CD4-positive, CD25-positive, alpha-beta regulatory T cell (primary cell): ENCODE measurements at regions not wholly inside any gene's neighbourhood (a gene's known extent, or its start where the extent isn't known, plus 50 kb on each side); places are given as distances from the start of the nearest gene placed in this dataset.

Source experiments
- ATAC-seq, 2 donors: fragments of 150-1000 bp; cut with Tn5 transposase; one replicate each; pipeline ENCODE4 v1.10.0; 2021; ENCODE audit warnings: low read depth in 2 of 2, moderate number of reproducible peaks in 2 of 2, moderate library complexity in 1 of 2
- DNase-seq, 3 donors: peaks; one replicate each; pipeline versions ENCODE4 v3.0.0 to v3.0.0-alpha.2; 2012 to 2022; ENCODE audit warnings: mixed read lengths in 1 of 3
- H3K27ac ChIP-seq: one replicate; pipeline ENCODE4 v1.7.0; 2013; ENCODE audit warnings: mild to moderate bottlenecking, low read length; ENCODE audit not compliant: insufficient read depth, poor library complexity, severe bottlenecking
- H3K27me3 ChIP-seq: one replicate; pipeline ENCODE4 v1.7.0; 2013; ENCODE audit warnings: low read length; ENCODE audit not compliant: control insufficient read depth, insufficient read depth
- H3K36me3 ChIP-seq: one replicate; pipeline ENCODE4 v1.7.0; 2013; ENCODE audit warnings: mild to moderate bottlenecking, low read length, moderate library complexity; ENCODE audit not compliant: control insufficient read depth, insufficient read depth
- H3K4me1 ChIP-seq: 2 replicates; pipeline ENCODE4 v1.7.0; 2013; ENCODE audit warnings: mild to moderate bottlenecking, low read length; ENCODE audit not compliant: insufficient read depth, control insufficient read depth, poor library complexity, severe bottlenecking
- H3K4me3 ChIP-seq: one replicate; pipeline ENCODE4 v1.7.0; 2013; ENCODE audit warnings: low read depth, mild to moderate bottlenecking, low read length, moderate library complexity
- H3K9me3 ChIP-seq, 2 experiments: 1 replicate in 1 of 2; 2 replicates in 1 of 2; pipeline ENCODE4 v1.7.0; 2013; ENCODE audit warnings: low read length in 2 of 2, mild to moderate bottlenecking in 1 of 2, moderate library complexity in 1 of 2; ENCODE audit not compliant: control insufficient read depth in 2 of 2
- H3K27ac Mint-ChIP-seq, 3 donors: one replicate each; pipeline ENCODE4 v1.8.0; 2020 to 2022; ENCODE audit warnings: mild to moderate bottlenecking in 3 of 3, mixed read lengths in 3 of 3, moderate library complexity in 2 of 3
- H3K27me3 Mint-ChIP-seq: one replicate; pipeline ENCODE4 v1.8.0; 2022; ENCODE audit warnings: mild to moderate bottlenecking, mixed read lengths
- H3K36me3 Mint-ChIP-seq: one replicate; pipeline ENCODE4 v1.8.0; 2020; ENCODE audit warnings: mixed read lengths
- H3K4me1 Mint-ChIP-seq, 4 donors: one replicate each; pipeline ENCODE4 v1.8.0; 2020 to 2022; ENCODE audit warnings: mixed read lengths in 4 of 4, mild to moderate bottlenecking in 1 of 4
- H3K4me3 Mint-ChIP-seq, 4 donors: one replicate each; pipeline ENCODE4 v1.8.0; 2020 to 2022; ENCODE audit warnings: mild to moderate bottlenecking in 4 of 4, mixed read lengths in 4 of 4, moderate library complexity in 3 of 4
- H3K9me3 Mint-ChIP-seq, 7 donors: one replicate each; pipeline ENCODE4 v1.8.0; 2020 to 2022; ENCODE audit warnings: mixed read lengths in 7 of 7, mild to moderate bottlenecking in 3 of 7, moderate library complexity in 2 of 7

DNA sequence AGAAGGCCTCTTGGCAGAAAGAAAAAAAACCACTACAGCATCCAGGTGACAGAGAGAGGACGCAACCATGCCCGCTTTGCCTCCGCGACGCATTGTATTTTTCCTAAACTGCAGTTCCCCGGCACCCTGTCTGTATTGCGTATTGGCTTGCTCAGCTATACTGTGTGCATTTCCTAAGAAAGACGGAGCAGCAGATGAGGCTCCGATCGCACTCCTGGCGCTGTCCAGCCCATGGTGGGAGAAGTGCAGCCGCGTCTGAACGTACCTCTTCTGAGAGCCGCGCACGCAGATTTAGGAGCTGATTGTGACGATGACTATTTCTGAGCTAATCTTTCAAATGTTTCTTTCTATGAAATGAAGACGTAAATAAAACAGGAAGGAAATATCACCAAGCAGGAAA, 366.5 kb downstream of the IRX1 start:
- Mint-ChIP-seq H3K9me3 (peaks cover 0 to 15% (median 11%) of the 10 kb centered on the region in 7 donors), H3K4me1 (no peaks in the 10 kb centered on the region), H3K36me3 (no peaks in the 10 kb centered on the region), H3K27me3 (no peaks in the 10 kb centered on the region), H3K27ac (no peak overlapping the region), H3K4me3 (no peak overlapping the region)
- peaks cover 0 to 3% of the 10 kb centered on the region in 2 experiments for H3K9me3 ChIP-seq
- DNase-seq (no peak), ATAC-seq (no peak)
- H3K4me3 ChIP-seq, result no peak overlapping the region
- H3K4me1 ChIP-seq, result no peaks in the 10 kb centered on the region
- H3K36me3 ChIP-seq, result no peaks in the 10 kb centered on the region
- H3K27ac ChIP-seq, result no peak overlapping the region
- no peaks in the 10 kb centered on the region for H3K27me3 ChIP-seq

DNA sequence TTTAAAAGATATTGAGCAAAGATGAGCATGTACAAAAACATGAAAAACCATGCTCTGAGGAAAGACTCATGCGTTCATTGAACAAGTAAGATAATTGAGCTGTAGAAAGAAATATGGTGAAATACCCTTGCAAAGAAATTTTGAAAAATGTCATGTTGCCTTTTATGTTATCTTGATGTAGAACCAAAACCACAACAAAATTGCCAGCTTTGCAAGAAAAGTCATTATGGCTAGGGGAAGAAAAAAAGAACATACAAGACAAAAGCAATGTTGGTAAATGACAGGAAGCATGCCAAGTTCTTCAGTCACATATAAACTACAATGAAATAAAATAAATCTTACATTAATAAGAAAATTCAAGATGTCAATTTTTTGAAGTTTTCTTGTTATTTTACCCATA, 368.0 kb downstream of the IRX1 start:
- no peak overlapping the region for H3K27ac Mint-ChIP-seq
- Histone ChIP-seq H3K36me3 (no peaks in the 10 kb centered on the region), H3K27ac (no peak overlapping the region), H3K4me3 (no peak overlapping the region), H3K9me3 (peaks cover 0 to 3% of the 10 kb centered on the region in 2 experiments), H3K27me3 (no peaks in the 10 kb centered on the region), H3K4me1 (no peaks in the 10 kb centered on the region)
- H3K36me3 Mint-ChIP-seq, result no peaks in the 10 kb centered on the region
- DNase-seq (no peak), ATAC-seq (no peak)
- peaks cover 0 to 18% (median 10%) of the 10 kb centered on the region in 7 donors for H3K9me3 Mint-ChIP-seq
- no peaks in the 10 kb centered on the region for H3K4me1 Mint-ChIP-seq
- H3K27me3 Mint-ChIP-seq, result no peaks in the 10 kb centered on the region
- H3K4me3 Mint-ChIP-seq, result no peak overlapping the region

DNA sequence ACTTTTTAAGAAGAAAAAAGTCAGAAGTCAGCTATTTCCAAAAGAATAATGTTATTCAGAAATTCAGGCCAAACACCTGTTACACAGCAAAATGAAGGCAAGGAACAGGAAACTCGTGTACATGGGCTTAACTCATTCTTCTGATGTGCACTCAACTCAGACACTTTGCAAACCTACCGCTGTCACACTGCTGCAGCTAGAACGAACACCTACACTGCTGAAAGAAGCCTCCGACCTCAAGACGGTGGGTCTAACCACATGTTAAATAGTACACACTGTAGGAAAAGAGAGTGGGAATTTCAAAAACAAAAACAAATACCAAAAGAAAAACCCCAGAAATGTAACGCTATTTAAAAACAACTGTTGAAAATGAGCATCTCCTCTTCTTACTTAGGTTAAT, 384.5 kb downstream of the IRX1 start:
- Histone ChIP-seq H3K4me3 (no peak overlapping the region), H3K27ac (no peak overlapping the region), H3K36me3 (no peaks in the 10 kb centered on the region), H3K27me3 (no peaks in the 10 kb centered on the region), H3K9me3 (peaks cover 2 to 6% of the 10 kb centered on the region in 2 experiments), H3K4me1 (no peaks in the 10 kb centered on the region)
- Mint-ChIP-seq H3K36me3 (no peaks in the 10 kb centered on the region), H3K4me3 (no peak overlapping the region), H3K27ac (no peak overlapping the region), H3K27me3 (no peaks in the 10 kb centered on the region), H3K9me3 (peaks cover 0 to 13% (median 4%) of the 10 kb centered on the region in 7 donors), H3K4me1 (no peaks in the 10 kb centered on the region)
- no peak for DNase-seq
- no peak for ATAC-seq

DNA sequence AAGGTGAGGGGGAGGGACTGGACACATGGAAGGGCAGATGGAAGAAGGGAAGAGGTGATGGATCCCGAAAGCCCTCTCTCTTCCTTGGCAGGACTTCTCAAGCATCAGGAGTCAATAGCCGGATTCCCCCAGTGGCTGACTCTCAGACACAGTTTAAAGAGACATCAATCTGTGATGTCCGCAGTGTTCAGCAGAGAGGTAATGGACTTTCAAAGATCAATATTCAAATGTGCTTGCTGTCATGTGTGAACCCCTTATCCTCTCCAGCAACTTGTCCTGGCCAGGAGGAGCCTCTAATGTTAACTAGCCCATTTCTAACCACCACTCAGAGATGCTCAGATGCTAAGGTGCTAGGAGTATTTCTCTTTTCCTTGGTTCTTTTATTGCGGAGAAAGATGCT, 392.2 kb downstream of the IRX1 start:
- DNase-seq, result no peak
- Mint-ChIP-seq H3K4me1 (no peaks in the 10 kb centered on the region), H3K27ac (no peak overlapping the region), H3K27me3 (no peaks in the 10 kb centered on the region), H3K9me3 (peaks cover 0 to 15% (median 5%) of the 10 kb centered on the region in 7 donors), H3K36me3 (no peaks in the 10 kb centered on the region), H3K4me3 (no peak overlapping the region)
- Histone ChIP-seq H3K27me3 (no peaks in the 10 kb centered on the region), H3K36me3 (no peaks in the 10 kb centered on the region), H3K4me1 (no peaks in the 10 kb centered on the region), H3K27ac (no peak overlapping the region), H3K4me3 (no peak overlapping the region), H3K9me3 (no peaks in the 10 kb centered on the region)
- ATAC-seq, result no peak

DNA sequence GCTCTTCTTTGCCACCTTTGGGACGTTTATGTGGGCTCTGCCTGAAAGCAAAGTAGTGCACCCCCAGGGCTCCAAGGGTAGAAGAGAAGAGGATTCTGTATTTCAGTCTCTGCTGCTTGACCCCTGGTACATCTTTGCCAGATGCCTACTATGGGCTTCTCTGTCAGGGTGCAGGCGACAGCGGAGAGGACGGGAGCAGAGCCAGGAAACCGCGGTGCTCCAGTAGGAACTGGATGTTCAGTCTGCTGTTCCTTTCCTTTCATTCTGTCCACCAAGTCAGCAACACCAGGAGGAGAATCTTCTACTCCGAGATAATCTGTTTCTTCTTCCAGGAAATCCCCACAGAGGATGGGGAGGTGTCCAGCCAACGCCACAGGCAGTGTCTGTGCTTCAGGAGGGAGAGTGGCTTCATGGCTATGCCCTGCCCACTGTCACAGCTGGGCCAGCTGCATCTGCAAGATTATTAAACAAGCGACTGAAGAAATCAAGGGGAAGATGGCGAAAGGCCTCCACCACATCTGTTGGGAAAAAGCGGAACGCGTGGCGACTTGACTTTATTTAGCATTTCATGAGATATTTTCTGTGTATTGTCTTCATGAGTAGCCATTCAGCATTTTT, 398.3 kb downstream of the IRX1 start:
- no peaks in the 10 kb centered on the region for H3K4me1 ChIP-seq
- H3K27me3 Mint-ChIP-seq, result no peaks in the 10 kb centered on the region
- no peaks in the 10 kb centered on the region for H3K27me3 ChIP-seq
- no peaks in the 10 kb centered on the region for H3K36me3 Mint-ChIP-seq
- H3K27ac ChIP-seq, result no peak overlapping the region
- H3K4me3 ChIP-seq, result no peak overlapping the region
- H3K4me3 Mint-ChIP-seq, result no peak overlapping the region
- H3K9me3 Mint-ChIP-seq, result peaks cover 0 to 16% (median 8%) of the 10 kb centered on the region in 7 donors
- H3K4me1 Mint-ChIP-seq, result no peaks in the 10 kb centered on the region
- H3K27ac Mint-ChIP-seq, result no peak overlapping the region
- H3K36me3 ChIP-seq, result no peaks in the 10 kb centered on the region
- ATAC-seq (no peak), DNase-seq (no peak)
- H3K9me3 ChIP-seq, result peaks cover 6 to 8% of the 10 kb centered on the region in 2 experiments

DNA sequence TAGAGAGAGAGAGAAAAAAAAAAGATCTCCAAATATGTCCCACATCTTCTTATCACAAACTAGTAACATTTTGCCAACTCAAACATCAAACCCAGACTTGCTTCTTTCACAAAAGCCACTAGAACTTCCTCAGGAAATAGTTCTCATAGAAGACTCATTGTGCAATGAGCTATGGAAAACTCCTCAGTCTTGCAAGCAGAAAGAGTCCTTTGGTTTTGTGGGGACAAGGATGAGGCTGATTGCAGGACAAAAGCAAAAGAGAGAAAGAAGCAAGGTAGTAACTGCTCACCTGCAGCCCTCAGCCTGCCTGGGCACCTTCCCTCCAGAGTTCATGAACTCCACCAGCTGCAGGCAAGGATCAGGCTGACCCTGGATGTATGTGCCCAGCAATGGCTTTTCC, 399.0 kb downstream of the IRX1 start:
- Mint-ChIP-seq H3K4me3 (no peak overlapping the region), H3K4me1 (no peaks in the 10 kb centered on the region), H3K27ac (no peak overlapping the region), H3K9me3 (peaks cover 0 to 21% (median 9%) of the 10 kb centered on the region in 7 donors), H3K36me3 (no peaks in the 10 kb centered on the region), H3K27me3 (no peaks in the 10 kb centered on the region)
- Histone ChIP-seq H3K9me3 (peaks cover 6 to 8% of the 10 kb centered on the region in 2 experiments), H3K27me3 (no peaks in the 10 kb centered on the region), H3K27ac (no peak overlapping the region), H3K4me1 (no peaks in the 10 kb centered on the region), H3K4me3 (no peak overlapping the region), H3K36me3 (no peaks in the 10 kb centered on the region)
- no peak for DNase-seq
- ATAC-seq, result no peak

DNA sequence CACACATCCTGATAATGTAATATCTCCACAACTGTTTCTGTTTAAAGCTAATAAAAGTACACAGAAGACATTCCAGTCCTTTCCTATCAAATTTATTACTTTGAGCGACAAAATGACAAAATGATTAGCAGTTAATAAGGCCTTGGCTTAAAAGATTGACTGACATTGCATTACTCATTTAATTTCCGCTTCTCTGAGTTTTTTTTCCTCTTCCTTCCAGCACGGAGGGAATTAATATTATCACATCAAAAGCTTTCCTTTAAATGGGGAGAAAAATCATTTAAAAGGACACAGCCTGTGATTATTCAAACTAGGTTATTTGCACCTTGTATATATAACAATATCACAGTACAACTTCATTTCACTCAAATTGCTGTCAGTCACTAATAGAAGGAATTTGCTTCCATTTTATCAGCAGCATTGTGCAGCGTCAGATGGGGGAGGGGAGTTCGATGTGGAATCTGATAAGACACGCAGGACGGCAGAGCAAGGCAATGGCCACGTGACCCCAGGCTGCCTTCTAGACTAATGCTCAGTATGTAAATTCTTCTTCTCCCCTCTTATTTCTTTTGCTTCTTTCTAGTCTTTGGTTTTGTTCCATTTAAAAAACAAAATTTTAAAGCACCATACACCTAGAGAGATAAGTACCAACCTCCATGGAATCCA, 400.5 kb downstream of the IRX1 start:
- peaks cover 6 to 8% of the 10 kb centered on the region in 2 experiments for H3K9me3 ChIP-seq
- H3K27me3 ChIP-seq, result no peaks in the 10 kb centered on the region
- H3K27me3 Mint-ChIP-seq, result no peaks in the 10 kb centered on the region
- ATAC-seq, result no peak
- H3K4me1 Mint-ChIP-seq, result no peaks in the 10 kb centered on the region
- no peak overlapping the region for H3K27ac ChIP-seq
- no peaks in the 10 kb centered on the region for H3K36me3 Mint-ChIP-seq
- no peak overlapping the region for H3K4me3 ChIP-seq
- H3K4me3 Mint-ChIP-seq, result no peak overlapping the region
- no peak for DNase-seq
- H3K36me3 ChIP-seq, result no peaks in the 10 kb centered on the region
- H3K9me3 Mint-ChIP-seq, result peaks cover 0 to 21% (median 7%) of the 10 kb centered on the region in 7 donors
- no peak overlapping the region for H3K27ac Mint-ChIP-seq
- no peaks in the 10 kb centered on the region for H3K4me1 ChIP-seq
